GM18517 (cell line): ENCODE measurements at regions not wholly inside any gene's neighbourhood (a gene's known extent, or its start where the extent isn't known, plus 50 kb on each side); places are given as distances from the start of the nearest gene placed in this dataset.
A peak's percentile ranks its signal among the peaks of the same experiment; 100 is the strongest.

ENCODE experiments used
- ATAC-seq: cut with Tn5 transposase; IDR thresholded peaks from one replicate; pipeline ENCODE4 v1.9.1; 2021; ENCODE audit warnings: mild to moderate bottlenecking, moderate library complexity; ENCODE audit not compliant: unreplicated experiment

DNA sequence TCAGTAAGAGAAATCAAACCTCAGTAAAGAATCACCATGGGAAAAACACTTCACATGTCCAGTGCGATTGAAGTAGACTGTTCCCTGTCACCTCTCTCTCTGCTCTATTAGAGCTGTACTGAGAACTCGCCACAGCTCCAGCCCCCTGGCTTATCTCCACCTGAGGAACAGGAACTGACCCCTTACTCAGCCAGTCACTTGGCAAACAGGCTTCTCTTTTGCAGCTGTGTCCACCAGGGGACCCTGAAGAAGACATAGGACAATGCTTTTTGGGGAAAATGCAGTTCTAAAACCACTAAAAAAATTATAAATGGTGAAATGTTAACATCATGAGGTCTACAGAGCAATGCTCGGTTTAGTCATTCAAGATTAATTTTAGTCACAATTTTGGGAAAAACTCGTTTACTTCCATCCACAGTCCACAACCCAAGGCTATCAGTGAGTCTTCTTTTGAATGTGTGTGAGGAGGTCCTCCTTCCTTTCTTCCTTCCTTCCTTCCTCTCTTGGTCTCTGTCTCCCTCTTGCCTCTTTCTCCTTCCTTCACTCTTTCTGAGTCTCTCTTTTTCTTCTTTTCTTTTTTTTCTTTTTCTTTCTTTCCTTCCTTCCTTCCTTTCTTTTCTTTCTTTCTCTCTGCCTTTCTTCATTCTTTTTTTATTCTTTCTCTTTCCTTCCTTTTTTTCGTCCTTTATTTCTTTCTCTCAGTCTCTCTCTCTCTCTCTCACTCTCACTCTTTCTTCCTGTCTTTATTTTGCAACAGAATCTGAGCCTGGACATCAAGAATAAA lies 1189.5 kb upstream of the TMEM132C start:
- no peak for ATAC-seq

DNA sequence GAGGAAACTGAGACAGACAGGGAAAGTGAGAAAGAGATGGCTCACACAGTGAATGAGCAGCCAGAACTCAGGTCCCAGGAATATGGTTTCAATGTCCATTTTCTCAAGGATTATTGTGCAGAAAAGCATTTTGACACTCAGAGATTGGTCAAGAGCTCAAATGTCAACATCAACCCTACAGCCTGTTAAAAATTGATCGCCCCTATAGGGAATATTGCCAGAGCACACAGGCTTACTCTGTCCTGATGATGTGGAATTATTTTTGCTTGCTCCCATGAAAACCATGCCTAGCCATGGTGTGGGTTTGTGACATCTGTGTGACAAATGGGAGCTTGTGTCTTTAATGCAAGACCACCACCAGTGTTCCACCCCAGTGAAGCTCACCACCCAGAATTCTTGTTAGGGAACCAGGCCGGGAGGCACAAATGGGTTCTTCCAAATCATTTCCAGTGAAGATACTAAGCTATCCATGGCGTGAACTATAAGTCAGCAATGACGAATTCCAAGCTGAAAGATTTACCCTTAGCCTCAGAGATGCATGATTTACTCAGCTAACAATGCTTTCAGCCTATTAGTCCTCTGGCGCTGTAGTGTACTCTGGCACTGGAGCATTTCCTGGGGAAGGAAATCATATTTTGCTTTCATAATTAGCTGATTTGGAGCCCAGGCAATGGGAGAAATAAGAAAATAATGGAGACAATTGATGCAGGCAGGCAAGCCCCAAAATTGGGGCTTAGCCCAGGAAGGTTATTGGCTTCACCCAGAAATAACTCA lies 1188.2 kb upstream of the TMEM132C start:
- no peak for ATAC-seq

DNA sequence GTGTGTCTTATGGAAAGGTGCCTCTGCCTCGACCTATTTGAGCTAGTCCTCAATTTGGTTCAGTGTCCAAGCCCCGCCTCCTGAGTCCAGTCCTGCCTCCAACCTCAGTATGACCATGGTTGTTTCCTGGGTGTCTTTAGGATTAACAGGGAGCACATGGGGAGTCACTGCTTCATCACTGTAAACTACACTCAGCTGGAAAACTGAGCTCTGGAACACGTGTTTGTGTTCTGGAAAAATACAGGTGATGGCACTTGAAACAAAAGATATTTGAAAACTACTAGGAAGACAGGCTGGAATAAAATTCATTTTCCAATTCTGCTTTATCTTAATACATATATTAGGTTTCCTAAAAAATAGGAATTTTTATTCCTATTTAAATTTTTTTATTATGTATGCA lies 1187.3 kb upstream of the TMEM132C start:
- ATAC-seq: no peak

DNA sequence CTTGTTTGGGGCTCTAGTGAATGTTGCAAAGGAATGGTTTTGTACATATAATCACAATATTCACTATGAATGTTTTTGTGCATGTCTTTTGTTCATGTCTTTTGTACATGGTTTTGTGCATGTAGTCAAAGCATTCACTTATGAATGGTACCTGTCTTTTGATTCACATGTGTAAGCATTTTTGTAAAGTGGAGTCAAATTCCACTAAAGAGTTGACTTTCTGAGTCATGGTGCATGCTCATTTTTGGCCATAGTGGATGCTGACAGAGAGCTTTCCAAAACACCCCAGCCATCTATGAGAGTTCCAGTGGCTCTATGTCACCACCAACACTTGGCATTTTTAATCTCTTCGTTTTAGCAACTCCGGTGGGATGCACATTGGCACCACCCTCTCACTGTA lies 1185.9 kb upstream of the TMEM132C start:
- no peak for ATAC-seq

DNA sequence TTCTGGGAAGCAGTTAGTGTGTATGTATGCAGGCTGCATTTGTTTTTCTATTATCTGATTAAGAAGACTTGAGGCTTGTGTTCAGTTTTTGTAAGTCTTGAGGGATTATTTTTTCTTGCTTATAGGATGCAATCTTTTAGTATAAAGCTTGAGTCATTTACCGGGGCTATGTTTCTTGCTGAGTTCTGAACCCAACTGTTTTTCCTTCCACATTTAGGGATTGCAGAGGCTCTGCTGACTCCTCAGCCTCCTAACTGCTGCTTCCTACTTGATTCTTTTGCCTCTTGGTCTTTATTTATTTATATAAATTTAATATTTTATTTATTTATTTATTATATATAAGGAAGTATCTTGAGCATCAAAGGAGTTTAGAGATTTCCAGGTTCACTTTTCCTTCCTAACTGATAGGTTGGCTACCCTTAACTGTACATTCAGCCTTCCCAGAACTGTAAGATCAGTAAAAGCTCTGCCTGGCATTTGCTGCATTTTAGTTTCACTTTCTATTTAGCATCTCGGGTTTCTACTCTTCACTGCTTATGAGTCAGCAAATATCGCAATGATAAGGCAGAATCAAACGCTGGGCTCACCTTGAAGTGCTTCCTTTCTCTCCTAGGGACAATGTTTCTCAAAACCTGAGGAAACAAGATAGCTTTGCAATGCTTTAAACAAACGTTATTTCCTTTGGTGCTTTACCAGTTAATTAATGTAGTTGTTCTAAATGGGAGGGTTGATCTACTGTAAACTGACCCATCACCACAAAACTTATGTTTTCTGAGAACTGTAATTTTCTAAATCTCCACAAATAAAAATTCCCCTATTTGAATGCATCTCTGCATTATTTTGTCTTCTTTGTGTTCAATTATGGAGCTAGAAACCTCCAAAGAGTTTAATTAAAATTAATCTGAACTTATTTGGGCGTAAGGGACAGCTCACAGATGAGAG lies 1183.7 kb upstream of the TMEM132C start:
- ATAC-seq: peak; percentile 97

DNA sequence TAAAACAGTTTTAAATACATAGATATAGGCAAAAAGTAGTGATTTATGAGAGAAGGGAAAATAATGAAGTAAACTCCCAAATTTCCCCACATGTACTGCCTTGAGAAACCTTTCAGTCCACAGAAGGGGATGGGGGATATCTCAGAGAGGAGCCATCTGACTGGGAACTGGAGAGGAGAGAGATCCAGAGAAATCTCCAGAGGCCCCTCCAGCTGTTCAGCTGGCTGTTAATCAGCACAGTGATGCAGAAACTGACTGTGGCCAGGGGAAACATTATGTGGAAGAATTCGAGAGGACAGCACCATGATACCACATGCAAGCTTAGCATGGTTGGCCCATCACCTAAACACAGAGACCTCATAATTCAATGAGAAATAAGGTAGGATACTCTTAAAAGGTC lies 1165.9 kb upstream of the TMEM132C start:
- ATAC-seq: no peak

DNA sequence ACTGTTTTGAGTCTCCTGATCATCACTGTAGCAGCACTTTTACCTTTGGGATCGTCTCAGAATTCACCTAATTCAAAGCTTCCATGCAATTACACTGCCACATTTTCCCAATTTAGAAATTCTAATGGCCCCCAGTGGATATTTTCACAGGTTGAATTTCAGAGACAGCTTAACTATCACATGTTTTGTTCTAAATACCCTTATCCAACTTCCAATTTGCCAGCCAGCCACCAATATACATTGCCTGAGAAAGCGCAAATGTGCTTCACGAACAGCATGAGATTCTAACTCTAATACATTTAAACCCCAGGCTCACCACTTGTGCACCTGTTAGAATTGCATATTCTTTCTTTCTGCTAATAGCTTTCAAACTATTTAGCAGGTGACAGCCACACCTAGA lies 1160.9 kb upstream of the TMEM132C start:
- ATAC-seq: no peak

DNA sequence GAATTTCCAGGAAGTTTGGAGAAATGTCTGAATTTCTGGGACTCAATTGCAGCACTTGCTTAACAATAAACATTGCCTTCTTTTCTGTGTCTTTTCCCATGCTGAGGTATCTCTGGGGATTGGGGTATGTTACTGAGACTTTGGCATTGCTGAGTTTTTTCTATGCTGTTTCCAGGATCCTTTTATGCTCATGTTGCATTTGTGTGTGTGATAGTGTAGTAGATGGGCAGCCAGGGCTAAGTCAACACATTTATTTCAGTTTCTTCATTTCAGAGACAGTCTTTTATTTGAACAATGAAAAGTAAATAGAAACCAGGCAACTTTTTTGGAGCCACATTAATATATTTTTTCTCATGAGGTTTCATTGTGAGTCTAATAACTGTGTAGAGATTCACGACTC lies 1160.3 kb upstream of the TMEM132C start:
- ATAC-seq: no peak

DNA sequence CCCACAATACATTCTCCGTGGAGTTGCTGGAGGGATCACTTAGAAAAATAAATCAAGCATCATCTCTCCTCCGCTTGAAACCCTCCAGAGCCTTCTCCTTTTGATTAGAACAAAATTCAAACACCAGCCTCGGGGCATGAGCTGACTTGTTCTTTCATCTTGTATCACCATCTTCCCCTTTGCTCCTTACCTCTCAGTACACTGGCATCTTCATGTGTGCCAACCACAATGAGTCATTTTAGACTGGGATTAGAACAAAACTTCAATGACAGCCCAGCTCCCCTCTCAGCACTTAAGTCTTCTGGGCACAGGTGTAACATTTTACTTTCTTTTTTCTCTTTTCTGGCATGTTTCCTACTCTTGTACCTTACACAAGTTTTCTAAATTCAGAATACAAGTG lies 1159.2 kb upstream of the TMEM132C start:
- ATAC-seq: no peak

DNA sequence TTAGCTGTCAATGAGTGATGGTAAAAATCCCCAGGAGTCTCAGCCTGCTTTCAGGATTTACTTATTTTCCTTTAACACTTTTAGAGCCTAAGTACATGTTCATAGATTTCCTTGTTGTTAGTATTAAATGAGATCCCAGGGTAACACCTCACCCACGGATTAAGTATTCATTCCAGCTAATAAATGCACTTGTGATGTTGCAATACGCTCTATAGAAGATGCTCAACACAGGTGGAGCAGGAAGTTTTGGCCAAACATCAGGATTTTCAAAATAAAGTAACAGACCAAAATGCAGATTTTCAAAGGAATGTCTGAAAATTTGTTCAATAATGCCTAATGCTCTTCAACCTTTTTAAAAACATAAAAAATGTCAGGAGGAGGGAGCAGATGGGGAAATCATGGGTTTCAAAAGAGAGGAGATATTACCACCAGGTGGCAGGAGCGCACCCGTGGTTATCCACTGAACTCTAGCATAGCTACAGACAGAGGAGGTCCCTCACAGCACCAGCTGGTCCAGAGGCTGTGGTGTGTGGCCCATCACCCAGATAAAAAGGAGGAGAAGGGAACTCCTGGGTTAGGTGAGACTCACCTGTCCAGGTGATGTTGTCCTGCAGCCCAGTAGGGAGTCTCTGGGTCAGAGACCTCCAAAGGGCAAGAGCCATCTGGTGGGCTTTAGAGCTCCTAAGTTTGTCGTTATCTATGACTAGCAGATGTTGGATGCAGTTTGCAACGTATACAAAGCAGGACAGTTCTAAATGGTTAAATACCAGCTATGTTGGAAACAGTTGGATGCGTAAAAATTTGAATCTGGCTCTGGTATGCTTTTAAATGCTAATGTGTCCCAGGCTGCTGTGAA lies 1158.4 kb upstream of the TMEM132C start:
- no peak for ATAC-seq

DNA sequence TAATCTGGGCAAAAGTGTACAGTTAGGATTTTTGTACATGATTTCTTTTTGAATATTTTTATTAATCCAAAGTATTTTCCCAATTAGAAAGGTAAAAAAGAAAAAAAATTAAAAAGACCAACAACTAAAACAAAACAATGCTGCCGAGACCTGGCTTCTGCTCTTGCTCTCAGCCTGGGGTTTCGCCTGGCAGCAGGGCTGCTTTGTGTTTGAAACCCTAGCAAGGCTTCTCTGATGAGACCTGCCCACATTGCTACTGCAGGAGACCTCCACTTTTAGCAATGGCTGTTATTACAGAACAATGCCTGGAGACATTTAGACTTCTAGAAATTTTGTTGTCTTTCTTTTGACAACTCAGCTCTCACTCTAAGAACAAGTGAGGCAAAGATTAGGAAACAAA lies 1153.0 kb upstream of the TMEM132C start:
- no peak for ATAC-seq

DNA sequence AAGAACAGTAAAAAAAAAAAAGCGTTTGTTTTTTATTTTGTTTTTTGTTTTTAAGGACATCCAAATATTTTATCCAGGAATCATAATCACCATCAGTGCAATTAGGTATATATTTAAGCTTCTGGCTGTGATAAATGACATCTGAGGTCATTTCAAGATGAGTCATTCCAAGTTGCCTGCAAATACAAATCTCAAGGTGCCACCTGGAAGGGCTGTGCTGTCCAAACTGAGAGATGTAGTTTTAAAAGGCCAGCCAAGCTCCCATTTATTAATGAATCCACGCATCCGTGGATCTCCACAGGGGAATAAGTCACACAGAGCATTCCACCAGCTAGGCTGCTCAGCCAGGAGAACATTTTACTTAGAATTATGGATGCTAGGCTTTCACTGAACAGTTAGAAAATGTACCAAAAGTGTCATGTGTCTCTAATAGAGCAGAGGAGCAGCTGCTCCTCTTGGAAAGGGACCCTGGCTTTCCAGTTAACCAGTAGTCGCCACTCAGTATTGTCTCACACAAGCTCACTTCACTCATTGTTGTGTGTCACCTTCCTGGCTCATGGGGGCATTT lies 1151.4 kb upstream of the TMEM132C start:
- ATAC-seq: no peak

DNA sequence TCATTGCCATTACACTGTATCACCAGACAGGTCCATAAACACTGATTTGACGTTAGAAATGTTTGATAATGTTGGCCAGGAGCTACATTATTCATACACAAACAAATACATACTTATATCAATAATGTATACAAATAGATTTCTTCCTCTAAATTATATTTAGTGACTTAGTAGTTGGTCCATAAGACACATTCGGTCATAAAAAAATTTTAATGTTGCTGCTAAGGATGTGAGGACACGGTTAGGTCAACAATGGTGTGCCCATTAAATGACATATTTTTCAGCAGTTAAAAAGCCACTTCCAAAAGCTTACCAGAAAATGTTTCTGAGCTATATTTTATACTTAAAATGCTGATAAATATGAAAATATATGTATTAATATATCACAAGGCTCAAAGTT lies 1148.7 kb upstream of the TMEM132C start:
- ATAC-seq: no peak

DNA sequence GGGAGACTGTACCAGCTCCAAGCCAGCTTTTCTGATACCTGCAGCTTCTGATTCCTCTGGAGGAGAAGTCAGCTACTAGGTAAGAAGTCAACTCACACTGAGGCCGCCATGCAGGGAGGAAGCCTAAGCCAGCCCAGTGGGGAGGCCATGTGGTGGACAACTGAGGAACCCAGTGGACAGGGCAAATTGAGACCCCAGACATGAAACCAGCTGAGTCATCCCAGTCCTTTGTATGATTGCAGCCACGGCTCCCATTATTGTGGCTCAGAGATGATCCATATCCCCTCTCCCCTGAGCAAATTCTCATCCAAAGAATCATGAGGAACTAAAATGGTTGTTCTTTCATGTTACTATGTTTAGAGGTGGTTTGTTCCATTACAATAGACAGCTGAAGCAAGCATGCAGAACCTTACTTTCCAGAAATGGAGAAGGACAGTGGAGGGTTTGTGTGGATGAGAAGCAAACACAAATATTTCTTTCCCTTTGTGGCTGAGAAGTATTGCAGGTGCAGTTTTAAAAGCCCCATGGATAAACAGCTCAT lies 1147.3 kb upstream of the TMEM132C start:
- ATAC-seq: no peak

DNA sequence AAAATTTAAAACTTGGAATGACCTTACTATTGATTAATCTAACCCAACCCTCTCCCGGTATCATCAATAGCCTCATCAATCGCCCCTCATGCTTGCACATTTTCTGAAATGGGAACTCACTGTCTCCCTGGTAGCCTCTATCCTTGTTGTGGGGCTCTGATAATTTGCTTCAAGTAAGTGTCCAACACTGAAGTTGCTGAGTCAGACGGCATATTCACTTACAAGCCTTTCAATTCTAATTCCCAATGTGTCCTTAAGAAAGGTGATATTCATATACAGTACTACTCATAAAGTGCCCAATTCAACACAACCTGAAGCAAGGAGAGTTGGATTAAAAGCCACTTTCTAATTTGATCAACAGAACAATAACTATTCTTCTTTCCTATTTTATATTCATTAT lies 1146.1 kb upstream of the TMEM132C start:
- no peak for ATAC-seq

DNA sequence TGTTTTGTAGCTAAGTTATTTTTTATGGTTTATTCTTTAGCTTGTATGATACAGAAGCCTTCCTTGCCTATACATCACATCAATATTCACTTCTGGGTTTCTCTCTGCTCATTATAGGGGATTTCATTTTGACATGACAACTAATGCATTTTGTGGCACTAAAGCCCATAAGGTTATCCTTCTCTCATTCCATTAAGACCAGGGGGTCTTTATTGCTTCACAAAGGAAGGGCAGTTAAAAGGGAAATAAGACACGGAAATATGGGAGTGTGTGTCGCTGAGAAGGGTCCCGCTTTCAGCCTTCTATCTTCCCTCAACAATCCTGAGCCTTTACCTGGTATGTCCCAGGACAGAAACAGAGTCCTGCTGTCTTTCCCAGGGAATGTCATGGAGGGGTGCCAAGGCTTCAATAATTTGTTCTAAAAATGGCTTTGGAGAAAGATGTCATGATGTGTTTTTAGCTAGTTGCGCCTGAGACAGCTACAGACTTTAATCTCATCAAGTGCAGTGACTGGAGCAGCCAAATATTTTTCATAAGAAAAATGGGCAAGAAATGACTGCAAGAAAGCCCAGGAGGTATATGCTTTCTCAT lies 1145.4 kb upstream of the TMEM132C start:
- no peak for ATAC-seq

DNA sequence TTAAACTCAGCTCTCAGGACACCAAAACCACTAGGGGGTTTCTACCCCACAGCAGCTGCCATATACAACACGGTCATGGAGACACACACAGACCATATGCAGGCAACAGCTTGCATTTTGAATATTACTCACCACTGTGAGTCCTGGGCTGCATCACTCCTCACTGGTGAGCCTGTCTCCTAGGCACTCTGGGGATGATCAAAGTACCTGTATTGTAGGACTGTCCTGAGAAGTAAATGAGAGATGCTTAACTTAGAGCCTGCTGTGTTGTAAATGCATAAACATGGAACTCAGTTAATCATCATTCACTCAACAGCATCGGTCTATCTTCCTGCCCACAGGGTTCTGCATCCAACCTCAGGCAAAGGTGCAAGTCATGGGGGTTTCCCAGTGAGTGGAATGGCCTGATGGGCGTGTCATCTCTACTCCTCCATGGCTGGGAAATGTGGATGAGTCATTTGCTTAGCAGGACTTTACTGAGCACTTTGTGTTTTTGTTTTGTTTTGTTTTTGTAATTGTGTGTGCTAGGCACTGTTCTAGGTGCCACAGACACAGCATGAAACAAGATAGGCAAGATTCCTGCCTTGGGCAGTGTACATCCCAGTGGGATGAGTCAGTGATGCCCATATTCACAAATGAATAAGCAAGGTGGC lies 1141.2 kb upstream of the TMEM132C start:
- ATAC-seq: peak; percentile 74

DNA sequence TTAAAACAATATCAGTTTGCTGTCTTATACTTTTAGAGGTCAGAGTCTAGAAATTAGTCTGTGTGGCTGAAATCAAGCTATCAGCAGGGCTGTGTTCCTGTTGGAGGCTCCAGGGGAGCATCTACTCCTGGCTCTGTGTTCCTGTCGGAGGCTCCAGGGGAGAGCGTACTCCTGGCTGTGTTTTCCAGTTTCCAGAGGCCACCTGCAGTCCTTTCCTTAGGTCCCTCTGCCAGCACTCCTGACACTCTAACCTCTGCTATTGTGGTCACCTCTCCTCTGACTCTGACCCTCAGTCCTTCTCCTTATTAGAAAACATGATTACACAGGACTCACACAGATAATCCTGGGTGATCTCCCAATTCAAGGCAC lies 1140.7 kb upstream of the TMEM132C start:
- ATAC-seq: no peak

DNA sequence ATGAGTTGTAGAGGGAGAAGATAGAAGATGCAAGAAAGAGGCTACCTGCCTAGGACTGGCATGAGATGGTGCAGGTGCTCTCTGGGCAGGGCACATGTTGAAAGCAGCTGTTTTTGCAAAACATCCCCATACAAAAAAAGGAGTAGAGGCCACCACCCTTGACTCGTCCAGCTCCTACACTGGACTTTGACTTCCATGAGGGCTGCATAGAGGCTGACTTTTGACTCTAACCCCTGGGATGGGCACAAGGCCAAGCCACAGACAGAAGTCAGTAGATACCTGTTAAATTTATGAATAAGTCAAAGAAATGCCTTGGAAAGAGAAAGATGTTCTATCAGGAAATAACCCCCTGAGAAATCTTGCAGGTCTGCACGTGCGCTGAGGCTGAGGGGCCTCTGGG lies 1139.1 kb upstream of the TMEM132C start:
- no peak for ATAC-seq
